ENCODE measurements at regions not wholly inside any gene's neighbourhood (a gene's known extent, or its start where the extent isn't known, plus 50 kb on each side); places are given as distances from the start of the nearest gene placed in this dataset.

DNA sequence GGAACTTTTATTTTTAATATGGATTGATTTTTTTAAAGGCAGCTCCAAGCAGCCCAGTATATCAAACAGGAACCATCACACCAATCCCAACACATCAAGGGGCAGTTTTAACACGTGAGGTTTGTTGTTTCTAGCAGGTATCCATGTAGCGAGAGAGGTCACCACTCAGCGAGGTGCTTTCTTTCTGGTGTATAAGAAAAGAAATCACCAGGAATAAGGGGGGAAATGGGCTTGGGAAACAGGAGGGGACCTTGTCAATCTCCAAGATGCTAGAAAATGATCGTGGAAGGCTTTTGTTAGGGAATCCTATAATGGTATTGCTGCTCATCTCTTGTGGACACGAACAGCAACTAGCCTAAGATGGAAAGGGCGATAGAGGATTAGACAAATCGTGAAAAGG lies 402.9 kb upstream of the ATP11B start:
- TF ChIP-seq CTCF (IDR thresholded peaks at IDR 0.05; ENCODE audit: insufficient read depth, low read length, poor library complexity, severe bottlenecking): no peak
- H3K36me3 ChIP-seq (ENCODE audit: control insufficient read depth, insufficient read depth, low read length): no peaks in the 10 kb centered on the region
- H3K27me3 ChIP-seq (replicated peaks; ENCODE audit: control insufficient read depth, insufficient read depth, low read length): no peaks in the 10 kb centered on the region
- no peak for DNase-seq (ENCODE audit: extremely low read depth, insufficient read length)
- no peak overlapping the region for H3K4me3 ChIP-seq (replicated peaks; ENCODE audit: low read depth, low read length)

DNA sequence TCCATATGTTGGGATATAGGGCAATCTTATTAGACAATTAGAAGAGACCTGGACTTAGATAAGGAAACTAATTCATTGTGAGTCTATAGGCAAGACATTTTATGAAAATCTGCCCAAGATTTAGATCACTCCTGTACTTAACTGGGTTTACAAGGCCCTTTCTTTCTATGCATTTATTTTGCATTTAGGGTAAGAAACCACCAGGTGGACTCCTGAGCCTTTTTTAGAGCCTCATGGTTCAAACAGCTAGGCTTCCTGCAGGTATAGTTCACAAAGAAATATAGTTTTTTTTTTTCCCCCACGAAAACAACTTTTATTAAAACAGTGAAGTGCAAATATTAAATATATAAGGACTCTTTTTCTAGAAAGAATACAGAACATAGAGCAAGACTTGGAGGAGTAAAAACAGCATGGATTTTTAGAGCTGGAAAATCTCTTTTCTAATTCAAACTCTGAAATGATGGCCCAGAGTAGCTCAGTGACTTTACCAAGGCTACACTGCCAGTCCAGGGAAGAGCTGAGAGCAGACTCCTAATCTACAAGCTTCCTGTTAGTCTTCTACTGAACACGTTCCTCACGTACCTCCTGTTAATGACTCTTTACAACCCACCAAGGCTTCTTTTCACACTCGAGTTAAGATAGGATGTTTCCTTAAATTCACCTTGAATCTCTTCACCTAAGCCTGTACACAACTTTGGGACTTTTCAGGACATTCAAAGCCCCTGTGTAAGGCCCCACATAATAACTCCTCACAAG lies 400.9 kb upstream of the ATP11B start:
- Histone ChIP-seq H3K27me3 (replicated peaks; ENCODE audit: control insufficient read depth, insufficient read depth, low read length) (no peaks in the 10 kb centered on the region), H3K36me3 (ENCODE audit: control insufficient read depth, insufficient read depth, low read length) (no peaks in the 10 kb centered on the region), H3K4me3 (replicated peaks; ENCODE audit: low read depth, low read length) (no peak overlapping the region)
- peak; percentile 30 for TF ChIP-seq CTCF (IDR thresholded peaks at IDR 0.05; ENCODE audit: insufficient read depth, low read length, poor library complexity, severe bottlenecking)
- DNase-seq (ENCODE audit: extremely low read depth, insufficient read length): no peak

DNA sequence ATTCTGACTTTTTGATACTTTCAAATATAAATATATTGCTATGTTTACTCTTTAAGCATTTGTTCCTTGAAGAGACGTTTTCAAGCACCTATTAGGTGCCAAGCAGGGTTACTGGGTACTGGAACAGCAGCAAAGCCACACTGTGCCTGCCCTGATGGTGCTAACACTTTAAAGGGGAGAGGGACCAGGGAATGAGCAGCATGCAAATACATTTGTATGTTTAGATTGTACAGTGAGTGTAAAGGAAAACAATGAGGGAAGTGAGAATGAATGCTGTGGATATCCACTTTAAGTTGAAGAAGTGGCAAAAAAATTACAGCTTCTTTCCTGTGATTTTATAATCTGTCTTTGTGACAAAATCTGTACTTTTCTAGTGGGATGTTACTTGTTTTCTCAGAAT lies 400.2 kb upstream of the ATP11B start:
- no peak for TF ChIP-seq CTCF (IDR thresholded peaks at IDR 0.05; ENCODE audit: insufficient read depth, low read length, poor library complexity, severe bottlenecking)
- H3K27me3 ChIP-seq (replicated peaks; ENCODE audit: control insufficient read depth, insufficient read depth, low read length): no peaks in the 10 kb centered on the region
- no peak overlapping the region for H3K4me3 ChIP-seq (replicated peaks; ENCODE audit: low read depth, low read length)
- H3K36me3 ChIP-seq (ENCODE audit: control insufficient read depth, insufficient read depth, low read length): no peaks in the 10 kb centered on the region
- DNase-seq (ENCODE audit: extremely low read depth, insufficient read length): no peak

GRCh38 chr3:182393830-182394367 lies 399.4 kb upstream of the ATP11B start:
- no peak for DNase-seq (ENCODE audit: extremely low read depth, insufficient read length)
- TF ChIP-seq CTCF (IDR thresholded peaks at IDR 0.05; ENCODE audit: insufficient read depth, low read length, poor library complexity, severe bottlenecking): no peak
- H3K27me3 ChIP-seq (replicated peaks; ENCODE audit: control insufficient read depth, insufficient read depth, low read length): no peaks in the 10 kb centered on the region
- H3K36me3 ChIP-seq (ENCODE audit: control insufficient read depth, insufficient read depth, low read length): no peaks in the 10 kb centered on the region
- no peak overlapping the region for H3K4me3 ChIP-seq (replicated peaks; ENCODE audit: low read depth, low read length)

GRCh38 chr3:182397164-182397563 lies 396.1 kb upstream of the ATP11B start:
- Histone ChIP-seq H3K4me3 (replicated peaks; ENCODE audit: low read depth, low read length) (no peak overlapping the region), H3K36me3 (ENCODE audit: control insufficient read depth, insufficient read depth, low read length) (no peaks in the 10 kb centered on the region), H3K27me3 (replicated peaks; ENCODE audit: control insufficient read depth, insufficient read depth, low read length) (peaks cover 2% of the 10 kb centered on the region; the same call in 1 of the 2 replicates)
- no peak for DNase-seq (ENCODE audit: extremely low read depth, insufficient read length)
- TF ChIP-seq CTCF (IDR thresholded peaks at IDR 0.05; ENCODE audit: insufficient read depth, low read length, poor library complexity, severe bottlenecking): no peak
